Progenitor cell of endocrine pancreas (in vitro differentiated cells): ENCODE measurements at regions not wholly inside any gene's neighbourhood (a gene's known extent, or its start where the extent isn't known, plus 50 kb on each side); places are given as distances from the start of the nearest gene placed in this dataset.
A peak's percentile ranks its signal among the peaks of the same experiment; 100 is the strongest.

Experiments
- DNase-seq: peaks from one replicate; pipeline ENCODE4 v3.0.0; 2021; ENCODE audit warnings: low spot score; ENCODE audit not compliant: unreplicated experiment
- H3K27ac Mint-ChIP-seq: 2 replicates; pipeline ENCODE4 v1.8.0; 2021; ENCODE audit warnings: mild to moderate bottlenecking, moderate library complexity, mixed read lengths
- H3K27me3 Mint-ChIP-seq: 2 replicates; pipeline ENCODE4 v1.8.0; 2021; ENCODE audit warnings: mixed read lengths
- H3K36me3 Mint-ChIP-seq: 2 replicates; pipeline ENCODE4 v1.8.0; 2022; ENCODE audit warnings: mixed read lengths; ENCODE audit not compliant: insufficient read depth
- H3K4me1 Mint-ChIP-seq: 2 replicates; pipeline ENCODE4 v1.8.0; 2021; ENCODE audit warnings: low read depth, mixed read lengths
- H3K4me3 Mint-ChIP-seq: 2 replicates; pipeline ENCODE4 v1.8.0; 2021; ENCODE audit warnings: low read depth, mild to moderate bottlenecking, moderate library complexity, mixed read lengths
- H3K9me3 Mint-ChIP-seq: 2 replicates; pipeline ENCODE4 v1.8.0; 2021; ENCODE audit warnings: low read depth, mixed read lengths
- TF ChIP-seq, protein P1 (sequence below): fragments of 200-600 bp; sonication (generic); IDR thresholded peaks from one replicate; pipeline ENCODE4 v1.5.0; 2021; ENCODE audit warnings: antibody characterized with exemption, mild to moderate bottlenecking; ENCODE audit not compliant: unreplicated experiment

DNA sequence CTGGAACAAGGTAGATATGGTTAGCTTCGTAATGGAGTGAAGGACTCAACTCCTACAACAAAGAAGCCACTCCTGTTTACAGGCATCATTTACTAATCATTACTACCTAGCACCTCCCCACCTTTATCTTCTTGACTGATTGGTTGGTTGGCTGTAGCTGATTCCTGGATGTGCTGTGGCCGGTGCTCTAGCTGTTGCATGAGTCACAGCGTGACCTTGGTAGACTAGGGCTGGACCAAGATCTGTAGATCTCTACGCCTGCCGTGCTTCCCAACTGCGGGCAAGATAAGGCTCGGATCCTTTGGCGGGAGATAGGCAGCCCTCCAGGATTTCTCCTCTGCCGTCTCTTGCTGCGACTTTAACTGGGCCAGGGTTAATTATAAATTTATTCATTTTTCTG is 194.3 kb upstream of the SOX11 start:
- Mint-ChIP-seq H3K9me3 (no peaks in the 10 kb centered on the region), H3K27ac (no peak overlapping the region), H3K36me3 (no peaks in the 10 kb centered on the region), H3K4me1 (peaks cover 31% of the 10 kb centered on the region), H3K27me3 (peaks cover 4% of the 10 kb centered on the region), H3K4me3 (no peak overlapping the region)
- TF ChIP-seq, protein P1, sequence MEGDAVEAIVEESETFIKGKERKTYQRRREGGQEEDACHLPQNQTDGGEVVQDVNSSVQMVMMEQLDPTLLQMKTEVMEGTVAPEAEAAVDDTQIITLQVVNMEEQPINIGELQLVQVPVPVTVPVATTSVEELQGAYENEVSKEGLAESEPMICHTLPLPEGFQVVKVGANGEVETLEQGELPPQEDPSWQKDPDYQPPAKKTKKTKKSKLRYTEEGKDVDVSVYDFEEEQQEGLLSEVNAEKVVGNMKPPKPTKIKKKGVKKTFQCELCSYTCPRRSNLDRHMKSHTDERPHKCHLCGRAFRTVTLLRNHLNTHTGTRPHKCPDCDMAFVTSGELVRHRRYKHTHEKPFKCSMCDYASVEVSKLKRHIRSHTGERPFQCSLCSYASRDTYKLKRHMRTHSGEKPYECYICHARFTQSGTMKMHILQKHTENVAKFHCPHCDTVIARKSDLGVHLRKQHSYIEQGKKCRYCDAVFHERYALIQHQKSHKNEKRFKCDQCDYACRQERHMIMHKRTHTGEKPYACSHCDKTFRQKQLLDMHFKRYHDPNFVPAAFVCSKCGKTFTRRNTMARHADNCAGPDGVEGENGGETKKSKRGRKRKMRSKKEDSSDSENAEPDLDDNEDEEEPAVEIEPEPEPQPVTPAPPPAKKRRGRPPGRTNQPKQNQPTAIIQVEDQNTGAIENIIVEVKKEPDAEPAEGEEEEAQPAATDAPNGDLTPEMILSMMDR, result no peak
- DNase-seq, result no peak

DNA sequence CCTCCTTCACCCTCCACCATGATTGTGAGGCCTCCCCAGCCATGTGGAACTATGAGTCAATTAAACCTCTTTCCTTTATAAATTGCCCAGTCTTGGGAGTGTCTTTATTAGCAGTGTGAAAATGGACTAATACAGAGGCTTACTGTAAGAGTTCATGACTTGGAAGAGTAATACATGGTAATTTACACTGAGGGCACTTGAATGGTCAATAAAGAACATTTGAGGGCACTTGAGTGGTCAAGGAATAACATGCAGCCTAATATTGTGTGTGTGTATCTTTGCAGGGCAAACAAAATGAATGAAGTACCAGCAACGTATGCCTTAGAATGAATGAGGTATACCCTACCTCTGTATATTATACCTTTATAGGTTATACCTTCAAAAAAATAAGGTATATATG is 190.4 kb upstream of the SOX11 start:
- Mint-ChIP-seq H3K36me3 (no peaks in the 10 kb centered on the region), H3K4me1 (peaks cover 5% of the 10 kb centered on the region), H3K27me3 (peaks cover 4% of the 10 kb centered on the region), H3K9me3 (no peaks in the 10 kb centered on the region), H3K4me3 (no peak overlapping the region), H3K27ac (no peak overlapping the region)
- DNase-seq, result no peak
- TF ChIP-seq, protein P1, result no peak

DNA sequence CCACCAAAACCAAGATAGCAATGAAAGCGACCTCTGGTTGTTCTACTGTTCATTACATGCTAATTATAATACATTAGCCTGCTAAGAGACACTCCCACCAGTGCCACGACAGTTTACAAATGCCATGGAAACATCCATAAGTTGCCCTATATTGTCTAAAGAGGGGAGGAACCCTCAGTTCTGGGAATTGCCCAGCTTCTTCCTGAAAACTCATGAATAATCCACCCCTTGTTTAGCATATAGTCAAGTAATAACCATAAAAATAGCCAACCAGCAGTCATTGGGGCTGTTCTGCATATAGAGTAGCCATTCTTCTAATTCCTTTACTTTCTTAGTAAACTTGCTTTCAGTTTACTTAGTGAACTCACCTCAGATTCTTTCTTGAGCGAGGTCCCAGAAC is 189.8 kb upstream of the SOX11 start:
- TF ChIP-seq, protein P1, result no peak
- no peak overlapping the region for H3K4me3 Mint-ChIP-seq
- H3K27ac Mint-ChIP-seq, result no peak overlapping the region
- no peak for DNase-seq
- peaks cover 4% of the 10 kb centered on the region for H3K27me3 Mint-ChIP-seq
- H3K4me1 Mint-ChIP-seq, result peaks cover 8% of the 10 kb centered on the region
- no peaks in the 10 kb centered on the region for H3K36me3 Mint-ChIP-seq
- H3K9me3 Mint-ChIP-seq, result no peaks in the 10 kb centered on the region

DNA sequence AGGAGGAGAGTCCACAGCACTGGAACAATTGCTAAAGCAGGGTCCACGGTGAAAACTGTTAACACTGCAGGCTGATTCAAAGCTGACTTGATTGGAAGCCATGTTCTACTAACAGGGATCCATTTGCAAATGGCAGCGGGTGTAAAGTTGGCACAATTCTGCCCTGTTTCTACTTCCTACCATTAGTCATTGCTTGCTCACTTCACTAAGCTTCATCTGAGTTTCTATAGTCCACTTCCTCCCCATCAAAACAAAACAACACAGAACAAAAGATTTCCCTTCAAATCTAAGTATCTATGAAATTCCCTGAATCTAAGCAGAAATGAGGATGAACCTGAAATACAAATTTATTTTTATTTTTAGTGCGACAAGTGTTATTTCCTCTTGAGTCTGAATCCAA is 187.4 kb upstream of the SOX11 start:
- Mint-ChIP-seq H3K4me1 (peaks cover 13% of the 10 kb centered on the region), H3K27ac (no peak overlapping the region), H3K9me3 (no peaks in the 10 kb centered on the region), H3K27me3 (peaks cover under 1% of the 10 kb centered on the region), H3K4me3 (no peak overlapping the region), H3K36me3 (no peaks in the 10 kb centered on the region)
- TF ChIP-seq, protein P1, result no peak
- no peak for DNase-seq

DNA sequence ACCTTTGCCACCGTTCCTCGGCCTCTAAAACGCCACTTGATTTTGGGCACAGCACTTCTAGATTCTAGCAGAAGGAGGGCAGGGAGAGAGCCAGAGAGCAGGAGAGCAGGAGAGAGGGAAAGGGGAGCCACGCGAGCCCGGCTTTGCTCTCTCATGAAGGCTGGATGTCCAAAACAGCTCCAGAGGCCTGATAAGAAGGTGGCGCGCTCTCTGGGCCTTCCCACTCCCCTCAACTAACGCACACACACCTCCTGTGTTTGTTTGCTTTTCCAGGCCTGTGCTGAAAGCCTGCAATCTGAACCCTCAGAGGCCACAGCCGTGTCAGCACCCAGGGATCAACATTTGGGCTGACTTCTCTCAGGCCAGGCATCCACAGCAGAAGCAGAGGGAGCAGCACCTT is 184.8 kb upstream of the SOX11 start:
- Mint-ChIP-seq H3K4me3 (peak overlapping the region; percentile 29), H3K27ac (peak overlapping the region; percentile 89), H3K27me3 (no peaks in the 10 kb centered on the region), H3K9me3 (no peaks in the 10 kb centered on the region), H3K4me1 (peaks cover 13% of the 10 kb centered on the region), H3K36me3 (no peaks in the 10 kb centered on the region)
- TF ChIP-seq, protein P1, result no peak
- no peak for DNase-seq

DNA sequence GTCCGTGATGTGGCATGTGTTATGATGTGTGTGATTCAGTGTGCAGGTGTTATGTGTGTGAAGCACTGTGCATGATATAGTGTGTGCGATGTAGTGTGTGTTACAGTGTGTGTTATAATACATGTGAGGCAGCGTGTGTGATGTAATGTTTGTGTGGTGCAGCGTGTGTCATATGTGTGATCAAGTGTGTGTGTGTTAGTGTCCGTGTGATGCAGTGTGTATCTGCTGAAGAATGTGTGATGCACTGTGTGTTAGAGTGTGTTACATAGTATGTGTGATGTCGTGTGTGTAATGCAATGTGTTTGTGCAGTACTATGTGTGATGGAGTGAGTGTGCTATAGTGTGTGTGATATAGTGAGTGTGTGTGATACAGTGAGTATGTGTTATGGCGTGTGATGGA is 182.8 kb upstream of the SOX11 start:
- Mint-ChIP-seq H3K27me3 (no peaks in the 10 kb centered on the region), H3K27ac (no peak overlapping the region), H3K36me3 (no peaks in the 10 kb centered on the region), H3K9me3 (no peaks in the 10 kb centered on the region), H3K4me1 (peaks cover 13% of the 10 kb centered on the region), H3K4me3 (no peak overlapping the region)
- TF ChIP-seq, protein P1, result no peak
- no peak for DNase-seq
